ENCODE measurements at regions not wholly inside any gene's neighbourhood (a gene's known extent, or its start where the extent isn't known, plus 50 kb on each side); places are given as distances from the start of the nearest gene placed in this dataset.
A peak's percentile ranks its signal among the peaks of the same experiment; 100 is the strongest.
"Not testable (repeated sequence)": the region's sequence is repeated elsewhere in the genome, so short reads cannot be mapped to it uniquely, and the experiment has no call there.

DNA sequence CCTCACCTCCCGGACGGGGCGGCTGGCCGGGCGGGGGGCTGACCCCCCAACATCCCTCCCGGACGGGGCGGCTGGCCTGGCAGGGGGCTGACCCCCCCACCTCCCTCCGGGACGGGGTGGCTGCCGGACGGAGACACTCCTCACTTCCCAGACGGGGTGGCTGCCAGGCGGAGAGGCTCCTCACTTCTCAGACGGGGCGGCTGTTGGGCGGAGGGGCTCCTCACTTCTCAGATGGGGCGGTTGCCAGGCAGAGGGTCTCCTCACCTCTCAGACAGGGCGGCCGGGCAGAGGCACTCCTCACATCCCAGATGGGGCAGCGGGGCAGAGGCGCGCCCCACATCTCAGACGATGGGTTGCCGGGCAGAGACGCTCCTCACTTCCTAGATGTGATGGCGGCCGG lies 1280.7 kb upstream of the SEL1L start:
- DNase-seq (ENCODE audit: low spot score): not testable (repeated sequence)

DNA sequence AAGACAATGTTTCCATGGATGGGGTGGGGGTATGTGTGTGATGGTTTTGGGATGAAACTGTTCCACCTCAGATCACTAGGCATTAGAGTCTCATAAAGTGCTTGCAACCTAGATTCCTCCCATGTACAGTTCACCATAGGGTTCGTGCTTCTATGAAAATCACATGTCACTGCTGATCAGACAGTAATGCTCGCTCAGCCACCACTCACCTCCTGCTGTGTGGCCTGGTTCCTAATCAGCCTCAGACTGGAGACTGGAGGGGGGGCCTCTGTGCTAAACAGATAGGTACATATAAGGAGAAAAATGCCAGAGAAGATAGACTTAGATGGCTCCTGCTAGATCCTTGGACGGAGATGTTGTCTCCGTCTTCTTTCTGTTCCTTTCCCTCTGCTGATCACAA lies 1296.9 kb upstream of the SEL1L start:
- DNase-seq (ENCODE audit: low spot score): no peak

DNA sequence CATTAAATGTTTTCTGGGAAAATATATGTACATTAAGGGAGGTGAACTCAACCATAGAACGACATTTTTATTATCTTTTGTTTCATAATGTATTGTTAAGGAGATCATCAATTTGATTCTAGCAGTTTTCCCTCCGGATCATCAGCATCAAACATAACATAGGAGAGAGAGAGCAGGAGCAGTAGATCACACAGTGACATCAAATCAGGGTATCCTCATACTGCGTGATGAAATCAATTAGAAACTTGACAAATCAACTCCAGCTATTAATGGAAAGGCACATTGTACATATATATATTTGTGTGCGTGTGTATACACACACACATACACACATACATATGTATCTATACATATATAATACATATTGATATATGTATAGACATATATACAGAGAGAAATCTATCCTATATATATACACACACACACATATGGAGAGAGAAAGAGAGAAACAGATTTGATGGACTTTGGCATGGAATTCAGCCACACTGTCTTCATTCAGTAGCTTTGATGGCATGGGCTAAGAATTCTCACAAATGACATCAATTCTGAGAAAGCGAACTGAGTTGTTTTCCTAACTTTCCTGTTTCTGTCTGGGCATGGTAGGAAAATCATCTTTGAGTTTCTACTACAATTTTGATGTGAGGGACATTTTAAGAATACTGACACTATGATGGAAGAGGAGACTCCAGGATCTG lies 1302.8 kb upstream of the SEL1L start:
- DNase-seq (ENCODE audit: low spot score): no peak

DNA sequence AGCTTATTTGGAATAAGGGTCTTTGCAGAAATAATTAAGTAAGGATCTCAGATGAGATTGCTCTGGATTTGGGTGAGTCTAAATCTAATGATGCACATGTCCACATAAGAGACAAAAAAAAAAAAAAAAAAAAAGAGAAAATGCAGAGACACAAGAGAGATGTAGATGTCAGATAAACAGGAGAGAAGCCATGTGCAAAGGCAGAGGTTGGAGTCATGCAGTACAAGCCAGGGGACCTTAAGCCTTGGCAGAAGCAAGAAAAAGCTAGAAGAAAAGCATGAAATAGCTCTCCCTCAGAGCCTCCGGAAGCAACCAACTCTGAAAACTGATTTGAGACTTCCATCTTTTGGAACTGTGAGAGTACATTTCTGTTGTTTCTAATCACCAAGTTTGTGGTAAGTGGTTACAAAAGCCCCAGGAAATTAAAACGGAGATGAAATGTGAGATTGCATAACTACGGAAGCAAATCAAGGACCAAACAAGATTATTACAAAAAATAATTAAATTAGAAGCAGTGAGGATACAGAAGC lies 1304.0 kb upstream of the SEL1L start:
- no peak for DNase-seq (ENCODE audit: low spot score)

DNA sequence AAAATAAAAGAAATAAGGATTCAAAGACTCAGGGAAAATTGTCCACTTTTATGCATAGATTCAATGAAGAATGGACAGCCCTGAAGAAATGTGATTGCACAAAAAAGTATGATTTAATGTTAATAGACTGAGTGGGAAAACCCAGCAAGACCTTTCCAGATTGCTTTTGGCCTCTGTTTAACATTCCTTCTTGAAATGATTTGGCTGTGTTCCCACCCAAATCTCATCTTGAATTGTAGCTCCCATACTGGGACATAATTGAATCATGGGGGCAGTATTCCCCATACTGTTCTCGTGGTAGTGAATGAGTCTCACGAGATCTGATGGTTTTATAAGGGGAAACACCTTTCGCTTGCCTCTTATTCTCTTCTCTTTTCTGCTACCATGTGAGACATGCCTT lies 1316.9 kb upstream of the SEL1L start:
- no peak for DNase-seq (ENCODE audit: low spot score)

DNA sequence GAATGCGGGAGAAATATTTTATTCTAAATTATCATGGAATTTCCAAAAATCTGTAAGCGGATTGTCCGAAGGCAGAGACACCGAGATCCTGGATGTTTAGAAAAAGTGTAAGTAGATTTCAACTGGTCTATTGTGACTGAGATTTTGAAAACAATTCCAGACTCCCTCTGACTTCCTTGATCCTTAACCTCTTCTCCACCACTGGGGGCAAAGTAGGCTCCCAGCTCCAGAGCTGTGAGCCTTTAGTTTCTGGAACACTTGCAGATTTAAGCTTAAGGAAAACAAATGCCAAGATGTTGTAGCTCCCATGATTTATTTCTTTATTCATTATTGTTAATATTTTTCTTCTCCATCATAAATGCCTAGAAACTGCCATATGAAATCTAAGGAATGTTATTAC lies 1320.5 kb upstream of the SEL1L start:
- no peak for DNase-seq (ENCODE audit: low spot score)

DNA sequence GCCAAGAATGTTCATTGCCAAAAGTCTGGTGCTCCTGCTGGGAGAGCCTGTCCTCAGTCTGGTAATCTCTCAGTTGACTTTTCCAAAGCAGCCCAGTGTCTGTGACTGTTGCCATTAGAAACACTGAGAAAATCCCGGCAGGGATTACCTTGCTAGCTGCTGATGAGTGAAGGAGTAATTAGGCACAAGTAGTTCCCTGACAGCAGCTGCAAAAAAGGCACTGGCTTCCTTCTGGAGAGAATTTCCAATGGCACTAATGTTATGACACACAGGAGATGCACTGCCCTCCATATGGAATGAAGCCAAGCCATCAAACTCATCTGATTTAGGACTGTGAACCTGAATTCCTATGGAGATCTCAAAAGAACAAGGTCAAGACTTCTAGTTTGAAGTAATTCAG lies 1321.2 kb upstream of the SEL1L start:
- no peak for DNase-seq (ENCODE audit: low spot score)

DNA sequence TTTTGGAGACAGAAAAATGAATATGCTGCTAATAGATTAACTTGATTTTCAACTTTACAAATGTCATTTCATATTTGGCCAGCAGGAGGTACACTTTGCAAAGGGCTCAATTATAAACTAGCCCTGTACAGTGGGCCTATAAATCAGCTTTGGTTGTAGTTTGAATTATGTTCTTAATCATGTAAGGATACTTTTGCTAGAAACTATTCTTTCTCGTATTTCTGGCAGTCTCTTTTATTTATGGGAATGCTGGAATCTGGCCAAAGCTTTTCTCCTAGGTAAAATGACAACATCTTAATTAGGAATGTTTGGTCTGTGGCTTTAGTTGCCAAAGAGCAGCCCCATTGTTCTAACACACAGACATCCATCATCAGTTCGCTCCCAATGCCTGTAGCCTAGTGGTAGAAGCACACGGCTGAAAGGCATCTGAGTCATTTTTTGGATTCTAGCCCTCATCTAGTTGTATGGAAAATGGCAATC lies 1322.3 kb upstream of the SEL1L start:
- DNase-seq (ENCODE audit: low spot score): peak; percentile 59

DNA sequence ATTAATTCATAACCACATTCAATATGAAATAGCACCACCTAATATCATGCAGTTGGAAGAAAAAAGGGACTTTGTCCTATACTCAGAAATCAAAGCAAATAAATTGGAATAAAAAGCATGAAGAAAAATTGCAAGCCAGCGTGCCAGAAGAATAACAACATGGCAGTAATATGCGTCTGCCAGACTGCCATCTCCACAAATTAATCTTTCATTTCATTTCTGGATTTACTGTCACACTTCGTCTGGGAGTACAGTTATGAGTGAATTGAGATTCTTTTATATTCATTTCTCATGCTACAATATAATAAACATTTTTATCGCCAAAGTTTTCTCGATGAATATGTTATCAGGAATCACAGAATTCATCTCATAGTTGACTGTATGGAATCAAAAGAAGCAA lies 1327.7 kb upstream of the SEL1L start:
- no peak for DNase-seq (ENCODE audit: low spot score)

DNA sequence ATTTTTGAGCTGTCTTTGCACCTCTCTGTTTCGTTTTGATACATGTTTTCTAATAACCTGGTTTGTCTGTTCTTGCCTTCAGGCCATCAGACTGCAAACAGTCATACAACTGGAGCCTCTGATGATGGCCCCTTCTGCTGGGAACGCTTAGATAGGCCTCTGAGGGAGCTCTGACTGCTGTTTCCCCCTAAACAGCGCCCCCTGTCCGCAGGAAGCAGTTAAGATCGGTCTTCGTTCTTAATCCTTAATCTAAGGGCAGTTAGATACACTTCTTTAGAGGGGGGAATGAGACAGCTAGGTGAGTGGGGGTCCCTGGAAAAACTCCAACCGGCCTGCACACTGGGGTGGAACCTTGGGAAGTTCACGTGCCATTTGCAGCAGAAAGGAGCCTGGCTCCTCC lies 1338.8 kb upstream of the SEL1L start:
- no peak for DNase-seq (ENCODE audit: low spot score)

DNA sequence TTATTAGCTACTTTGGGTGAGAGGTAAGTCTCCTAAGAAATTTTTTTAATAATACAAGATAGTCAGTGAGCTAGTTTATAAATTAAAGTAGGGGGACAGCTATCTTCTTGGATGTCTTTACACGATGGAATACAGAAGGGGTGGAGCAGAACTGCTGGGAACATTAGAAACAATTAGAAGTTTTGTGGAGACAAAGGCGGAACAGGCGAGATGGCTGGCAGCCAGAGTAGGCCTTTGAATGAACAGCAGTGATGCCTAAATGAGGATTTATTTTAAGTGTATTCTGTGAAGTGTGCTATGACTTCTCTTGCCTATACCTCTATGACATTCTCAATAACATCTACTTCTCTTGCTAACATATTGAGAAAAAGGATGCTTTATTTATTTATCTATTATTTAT lies 1345.3 kb upstream of the SEL1L start:
- no peak for DNase-seq (ENCODE audit: low spot score)

DNA sequence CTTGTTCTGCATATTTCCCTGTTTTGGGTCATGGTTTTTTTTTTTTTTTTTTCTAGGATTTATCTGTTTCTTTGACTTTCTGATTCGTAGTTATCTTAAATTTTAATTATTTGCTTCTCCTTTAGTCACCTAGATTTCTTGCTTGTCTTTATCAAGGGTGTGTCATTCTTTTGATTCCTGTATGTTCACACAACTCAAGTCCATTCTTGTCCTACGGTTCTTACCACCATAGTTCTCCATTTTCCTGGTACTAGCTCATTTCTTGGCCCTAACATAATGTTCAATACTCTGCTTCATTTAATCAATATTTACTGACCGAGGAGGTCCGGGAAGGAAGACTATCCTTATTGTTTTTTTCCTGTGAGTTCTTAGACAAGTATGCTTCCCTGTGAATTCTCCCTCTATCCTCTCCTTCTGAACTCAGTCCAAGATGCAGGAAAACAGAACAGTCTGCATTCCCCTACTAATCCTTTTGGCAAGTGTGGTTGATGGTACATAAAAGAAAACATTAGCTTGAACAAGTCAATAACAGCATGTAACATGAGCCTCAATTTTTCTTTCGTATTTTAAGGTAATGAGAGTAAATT lies 1346.4 kb upstream of the SEL1L start:
- no peak for DNase-seq (ENCODE audit: low spot score)

DNA sequence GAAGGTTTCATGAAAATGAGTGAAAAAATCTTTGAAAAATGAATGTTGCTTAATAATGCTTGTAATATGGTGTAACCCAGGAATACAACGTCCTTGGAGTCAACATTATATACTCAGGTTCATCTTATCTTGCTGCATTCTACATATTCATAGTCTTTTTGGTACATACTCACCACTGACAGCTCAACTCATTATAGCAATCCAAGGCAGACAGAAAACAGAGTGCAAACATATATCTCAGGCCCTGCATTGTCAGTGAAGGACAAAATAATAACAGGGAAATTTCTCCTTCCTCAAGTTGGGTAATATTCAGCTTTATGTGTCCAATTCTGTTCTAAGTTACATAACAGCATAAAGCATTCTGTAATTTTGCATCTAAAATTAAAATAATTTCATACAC lies 1353.0 kb upstream of the SEL1L start:
- no peak for DNase-seq (ENCODE audit: low spot score)

DNA sequence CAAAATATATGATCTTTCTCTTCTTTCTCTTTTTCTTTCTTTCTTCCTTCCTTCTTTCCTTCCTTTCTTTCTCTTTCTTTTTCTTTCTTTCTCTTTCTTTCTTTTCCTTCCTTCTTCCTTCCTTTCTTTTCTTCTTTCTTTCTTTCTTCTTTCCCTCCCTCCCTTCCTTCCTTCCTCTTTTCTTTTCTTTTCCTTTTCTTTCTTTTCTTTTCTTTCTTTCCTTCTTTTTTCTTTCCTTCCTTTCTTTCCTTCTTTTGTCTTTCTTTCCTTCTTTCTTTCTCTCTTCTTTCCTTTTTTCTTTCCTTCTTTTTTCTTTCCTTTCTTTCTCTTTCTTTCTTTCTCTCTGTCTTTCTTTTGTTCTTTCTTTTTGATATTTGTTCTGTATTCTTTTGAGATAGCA lies 1356.0 kb upstream of the SEL1L start:
- no peak for DNase-seq (ENCODE audit: low spot score)

DNA sequence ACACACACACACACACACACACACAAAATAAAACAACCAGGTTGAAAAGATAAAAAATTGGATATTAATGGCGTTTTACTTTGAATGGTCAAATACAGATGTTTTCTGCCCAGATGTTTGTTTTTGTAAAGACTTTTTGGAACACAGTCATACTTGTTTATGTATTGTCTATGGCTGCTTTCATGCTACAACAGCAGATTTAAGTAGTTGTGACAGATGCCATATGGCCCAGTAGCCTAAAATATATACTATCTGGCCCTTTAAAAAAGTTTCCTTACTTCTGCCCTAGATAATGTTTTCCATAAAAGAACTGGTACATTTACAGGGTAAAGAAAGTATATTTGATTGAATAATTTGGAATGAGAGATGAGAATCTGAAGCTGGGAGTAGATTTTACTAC lies 1362.8 kb upstream of the SEL1L start:
- DNase-seq (ENCODE audit: low spot score): no peak

DNA sequence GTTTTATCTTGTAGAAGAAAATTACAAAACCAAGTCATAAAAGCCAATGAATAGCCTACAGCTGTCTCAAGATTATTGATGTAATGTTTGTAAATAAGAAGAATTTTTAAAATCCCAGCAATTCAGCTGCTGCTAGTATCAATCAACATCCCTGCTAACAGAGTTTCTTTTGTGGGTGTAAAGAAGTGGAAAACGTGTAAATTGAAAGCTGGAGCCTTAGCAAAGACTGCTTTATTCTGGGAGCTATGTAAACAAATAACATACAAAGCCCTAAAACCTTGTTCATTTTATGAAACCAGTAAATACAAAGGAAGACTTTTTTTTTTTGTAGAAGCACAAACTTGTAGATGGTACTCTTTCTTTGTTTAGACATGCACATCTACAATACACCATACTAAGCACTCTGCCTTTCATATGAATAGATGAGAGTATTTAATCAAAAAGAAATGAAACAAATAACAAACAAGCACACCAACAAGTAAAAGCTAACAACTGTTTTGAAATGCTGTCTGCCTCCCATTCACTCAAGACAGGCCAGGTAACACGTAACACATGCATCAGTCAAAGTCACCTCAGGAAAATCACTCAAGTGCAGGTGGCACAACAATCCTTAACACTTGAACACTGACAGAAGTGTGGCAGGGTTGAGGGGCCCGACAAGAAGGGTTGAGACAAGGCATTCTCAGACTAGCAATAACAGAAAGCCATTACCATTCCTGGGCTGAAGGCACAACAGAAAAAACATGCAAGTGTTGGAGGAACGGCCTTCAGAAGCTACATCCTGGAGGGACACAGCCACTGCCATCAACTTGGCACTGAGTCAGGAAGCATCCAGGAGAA lies 1364.0 kb upstream of the SEL1L start:
- no peak for DNase-seq (ENCODE audit: low spot score)

DNA sequence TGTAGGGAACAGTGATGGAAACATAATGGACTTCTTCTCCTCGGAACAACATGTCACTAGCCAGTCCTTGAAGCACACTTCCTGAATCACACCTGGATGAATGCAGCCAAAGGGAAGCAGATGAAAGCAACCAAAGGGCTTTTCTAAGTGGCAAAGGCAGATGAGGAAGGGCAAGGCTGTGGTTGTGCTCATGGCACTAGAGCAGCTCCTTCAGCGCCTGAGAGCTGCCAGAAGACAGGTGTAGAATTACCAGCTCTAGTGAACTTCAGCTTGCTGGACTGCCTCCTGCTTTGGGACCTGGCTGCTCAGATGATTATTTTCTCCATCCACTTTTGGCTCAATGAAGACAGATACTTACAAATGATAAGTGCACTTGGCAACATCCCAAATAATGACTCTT lies 1372.1 kb upstream of the SEL1L start:
- DNase-seq (ENCODE audit: low spot score): no peak

DNA sequence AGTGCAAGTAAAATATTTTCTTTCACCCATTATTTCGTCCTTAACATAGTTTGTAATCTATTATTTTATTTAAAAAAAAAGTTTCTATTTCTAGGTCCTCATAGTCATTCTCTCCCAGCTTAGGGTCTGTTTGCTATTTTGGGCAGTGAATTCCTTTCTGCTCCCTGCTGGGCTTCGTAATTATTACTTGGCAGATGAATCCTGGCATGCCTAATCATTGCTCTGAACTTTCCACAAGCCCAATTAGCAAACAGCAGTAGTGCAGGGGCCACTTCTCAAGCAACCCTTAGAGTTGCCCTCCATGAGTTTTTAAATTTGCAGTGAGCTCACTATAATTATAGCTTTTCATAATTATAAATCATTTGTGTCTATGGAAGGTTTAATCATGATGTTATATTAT lies 1378.3 kb upstream of the SEL1L start:
- DNase-seq (ENCODE audit: low spot score): peak; percentile 19

DNA sequence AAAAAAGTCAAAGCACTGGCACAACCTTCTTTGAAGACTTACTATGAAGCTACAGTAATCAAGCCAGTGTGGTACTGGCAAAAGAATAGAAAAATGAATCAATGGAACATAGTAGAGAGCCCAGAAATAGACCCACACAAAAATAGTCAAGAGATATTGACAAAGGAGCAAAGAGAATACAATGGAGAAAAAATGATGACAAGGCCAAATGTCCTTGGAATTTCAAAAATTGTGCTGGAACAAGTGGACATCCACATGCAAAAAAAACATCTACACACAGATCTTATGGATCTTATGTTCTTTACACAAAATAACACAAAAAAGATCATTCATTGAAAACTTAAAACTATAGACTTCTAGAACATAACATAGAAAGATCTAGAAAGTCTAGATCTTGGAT lies 1379.7 kb upstream of the SEL1L start:
- no peak for DNase-seq (ENCODE audit: low spot score)

DNA sequence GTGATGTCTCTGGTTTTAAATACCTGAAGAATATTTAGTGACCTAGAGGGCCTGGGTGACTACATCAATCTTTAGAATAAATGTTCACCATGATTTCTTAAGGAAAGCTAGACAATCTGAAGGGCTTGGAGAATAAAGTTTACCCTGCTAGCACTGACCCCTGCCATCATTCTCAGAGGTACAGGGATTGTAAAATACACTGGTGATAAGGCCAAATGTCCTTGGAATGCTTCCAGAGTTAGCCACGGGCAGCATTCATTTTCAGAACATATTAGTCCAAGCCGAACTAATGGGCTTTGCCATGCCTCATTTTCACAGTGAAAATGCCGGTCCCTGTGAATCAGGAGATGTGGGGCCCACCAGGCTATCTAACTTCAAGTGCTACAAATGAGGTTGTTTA lies 1381.7 kb upstream of the SEL1L start:
- DNase-seq (ENCODE audit: low spot score): no peak

DNA sequence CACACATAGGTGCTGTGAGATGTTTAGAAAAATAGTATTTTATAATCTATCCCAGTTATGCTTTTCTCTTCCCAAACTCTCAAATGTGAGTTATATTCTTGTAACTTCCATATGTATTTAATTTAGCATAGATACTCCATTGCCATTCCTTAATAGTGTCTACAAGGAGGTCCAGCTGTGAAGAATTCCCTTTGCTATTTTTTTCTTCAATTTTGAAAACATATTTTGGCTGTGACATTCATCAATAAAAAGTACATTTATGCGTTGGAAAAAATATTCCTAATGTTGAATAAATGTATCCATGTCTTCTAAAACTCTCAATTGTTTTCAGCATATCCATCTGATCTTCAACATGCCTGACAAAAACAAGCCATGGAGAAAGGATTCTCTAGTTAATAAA lies 1402.0 kb upstream of the SEL1L start:
- DNase-seq (ENCODE audit: low spot score): no peak

DNA sequence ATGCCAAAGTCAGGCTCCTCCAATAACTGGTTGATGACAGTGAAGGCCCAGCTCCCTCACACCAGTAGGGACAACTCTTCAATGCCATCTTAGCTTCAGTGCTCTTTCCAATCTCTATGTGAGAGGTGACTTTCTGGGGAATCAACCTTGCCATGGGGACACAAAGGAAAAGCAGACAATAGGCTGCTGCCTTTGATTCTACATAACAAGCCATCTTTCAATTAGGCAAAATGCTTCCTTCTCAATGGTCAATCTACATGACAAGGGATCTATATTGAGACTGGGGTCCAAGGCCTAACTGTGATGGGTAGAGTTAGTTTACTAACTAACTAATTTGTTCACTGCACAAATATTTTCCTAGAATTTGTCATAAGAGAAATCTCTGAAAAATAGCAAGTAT lies 1417.5 kb upstream of the SEL1L start:
- DNase-seq (ENCODE audit: low spot score): no peak

DNA sequence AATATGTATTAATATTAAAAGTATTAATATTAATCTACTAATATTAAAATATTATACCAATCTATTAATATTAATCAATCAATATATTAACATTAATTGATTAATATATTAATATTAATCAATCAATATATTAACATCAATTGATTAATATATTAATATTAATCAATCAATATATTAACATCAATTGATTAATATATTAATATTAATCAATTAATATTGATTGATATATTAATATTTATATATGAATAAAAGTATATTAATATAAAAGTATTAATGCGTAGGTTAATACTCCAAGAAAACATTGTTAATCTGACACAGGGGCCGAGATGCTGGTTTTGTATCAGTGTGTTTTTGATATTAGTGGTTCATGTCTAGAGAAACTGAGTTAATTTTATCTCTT lies 1430.1 kb upstream of the SEL1L start:
- no peak for DNase-seq (ENCODE audit: low spot score)

Measured in Ammon's horn (tissue), 1 donor.